B cell (primary cell): ENCODE measurements at regions not wholly inside any gene's neighbourhood (a gene's known extent, or its start where the extent isn't known, plus 50 kb on each side); places are given as distances from the start of the nearest gene placed in this dataset.

ENCODE experiments used
- ATAC-seq: fragments of 200-7000 bp; cut with Tn5 transposase; one replicate; pipeline ENCODE4 v1.10.0; 2021; ENCODE audit warnings: low read depth, mild to moderate bottlenecking, moderate number of reproducible peaks, moderate library complexity
- CTCF ChIA-PET: fragments of 350-600 bp; sonication (Branson Sonifier 250); formaldehyde crosslinking; loops from one replicate; lab custom pipeline; 2021; ENCODE audit warnings: antibody characterized with exemption, inconsistent platforms; lab: Charles Lee
- POLR2A ChIA-PET: fragments of 350-600 bp; sonication (Branson Sonifier 250); formaldehyde crosslinking; loops from one replicate; lab custom pipeline; 2021; ENCODE audit warnings: antibody characterized with exemption; lab: Charles Lee
- DNase-seq: peaks from one replicate; pipeline ENCODE4 v3.0.0; 2013
- H2AFZ ChIP-seq: 2 replicates; pipeline ENCODE4 v1.6.1; 2012; ENCODE audit warnings: mild to moderate bottlenecking, low read depth, low read length; ENCODE audit not compliant: insufficient read depth, poor library complexity, severe bottlenecking
- H3K27ac ChIP-seq, 2 donors: 1 replicate in 1 of 2; 2 replicates in 1 of 2; pipeline ENCODE4 v1.5.1; 2012 to 2013; ENCODE audit warnings: low read length in 2 of 2, mild to moderate bottlenecking in 2 of 2, moderate library complexity in 1 of 2
- H3K27me3 ChIP-seq, 4 experiments: fragments of 200-600 bp in 1 of 4; sonication (generic) in 1 of 4; replicated peaks in 1 of 4; 1 replicate in 2 of 4; 2 replicates in 2 of 4; pipeline versions ENCODE4 v1.6.1 to v1.7.0; 2013 to 2016; ENCODE audit warnings: low read length in 3 of 4, mild to moderate bottlenecking in 2 of 4, mixed read lengths in 1 of 4, moderate library complexity in 1 of 4; ENCODE audit not compliant: insufficient read depth in 4 of 4, control insufficient read depth in 3 of 4; ENCODE audit errors: control extremely low read depth in 1 of 4
- H3K36me3 ChIP-seq, 2 experiments: replicated peaks in 1 of 2; 1 replicate in 1 of 2; 2 replicates in 1 of 2; pipeline versions ENCODE4 v1.6.1 to v1.7.1; 2013; ENCODE audit warnings: low read length in 1 of 2; ENCODE audit not compliant: insufficient read depth in 2 of 2, control insufficient read depth in 1 of 2; ENCODE audit errors: control extremely low read depth in 1 of 2, extremely low read depth in 1 of 2
- H3K4me1 ChIP-seq, 2 donors: fragments of 200-600 bp in 1 of 2; sonication (generic) in 1 of 2; 1 replicate in 1 of 2; 2 replicates in 1 of 2; pipeline versions ENCODE4 v1.5.1 to v1.6.1; 2013 to 2017; ENCODE audit warnings: low read length in 2 of 2; ENCODE audit not compliant: control insufficient read depth in 2 of 2, insufficient read depth in 2 of 2
- H3K4me2 ChIP-seq: replicated peaks from 2 replicates; pipeline ENCODE3; 2012; ENCODE audit warnings: mild to moderate bottlenecking, low read depth, low read length; ENCODE audit not compliant: poor library complexity, severe bottlenecking
- H3K4me3 ChIP-seq, 5 experiments: fragments of 200-600 bp in 1 of 5; sonication (generic) in 1 of 5; 1 replicate in 3 of 5; 2 replicates in 2 of 5; pipeline versions ENCODE4 v1.5.1 to v1.7.0; 2011 to 2016; ENCODE audit warnings: low read length in 4 of 5, mild to moderate bottlenecking in 4 of 5, low read depth in 2 of 5, control low read depth in 1 of 5, moderate library complexity in 1 of 5; ENCODE audit not compliant: insufficient read depth in 1 of 5; ENCODE audit errors: control extremely low read depth in 1 of 5, extremely low read depth in 1 of 5
- H3K79me2 ChIP-seq: fragments of 200-600 bp; sonication (generic); one replicate; pipeline ENCODE4 v1.6.0; 2016; ENCODE audit warnings: low read length; ENCODE audit not compliant: control insufficient read depth, insufficient read depth
- H3K9ac ChIP-seq: fragments of 200-600 bp; sonication (generic); 2 replicates; pipeline ENCODE4 v1.6.1; 2017; ENCODE audit warnings: mild to moderate bottlenecking, low read length, moderate library complexity
- H3K9me3 ChIP-seq, 3 donors: one replicate each; pipeline versions ENCODE4 v1.6.1 to v1.7.1; 2013; ENCODE audit warnings: low read length in 2 of 3; ENCODE audit not compliant: control insufficient read depth in 2 of 3, insufficient read depth in 1 of 3; ENCODE audit errors: control extremely low read depth in 1 of 3
- H4K20me1 ChIP-seq: 2 replicates; pipeline ENCODE4 v1.6.0; 2012; ENCODE audit warnings: mild to moderate bottlenecking, low read length; ENCODE audit not compliant: insufficient read depth, control insufficient read depth, poor library complexity, severe bottlenecking
- H3K27ac Mint-ChIP-seq: one replicate; pipeline ENCODE4 v1.8.0; 2021; ENCODE audit warnings: mixed read lengths
- H3K27me3 Mint-ChIP-seq: one replicate; pipeline ENCODE4 v1.8.0; 2021; ENCODE audit warnings: mixed read lengths
- H3K4me1 Mint-ChIP-seq: one replicate; pipeline ENCODE4 v1.8.0; 2021; ENCODE audit warnings: mixed read lengths
- H3K4me3 Mint-ChIP-seq: one replicate; pipeline ENCODE4 v1.8.0; 2021; ENCODE audit warnings: mixed read lengths
- H3K9me3 Mint-ChIP-seq: one replicate; pipeline ENCODE4 v1.8.0; 2022; ENCODE audit warnings: mixed read lengths; ENCODE audit not compliant: insufficient read depth
- CTCF ChIP-seq: fragments of 200-600 bp; IDR thresholded peaks from one replicate; pipeline ENCODE4 v1.8.0; 2022; ENCODE audit warnings: antibody characterized with exemption, mild to moderate bottlenecking
- EZH2 ChIP-seq: IDR thresholded peaks from 2 replicates; pipeline ENCODE4 v1.6.1; 2012; ENCODE audit warnings: borderline replicate concordance, low read depth, mild to moderate bottlenecking, moderate library complexity, low read length; ENCODE audit not compliant: insufficient read depth, poor library complexity, severe bottlenecking
- whole genome bisulfite sequencing: methylation state at CpG from one replicate; pipeline ENCODE4 v1.1.5; 2013; ENCODE audit warnings: missing lambda C conversion rate; ENCODE audit not compliant: insufficient coverage; 5-methylcytosine and 5-hydroxymethylcytosine counted together
- intact Hi-C: fragments of 100-400 bp; cut with micrococcal nuclease; formaldehyde crosslinking; loops from one replicate; pipeline ENCODE4 v1.10.0; 2022

- H3K9ac ChIP-seq = no peak overlapping the region
- H3K27me3 Mint-ChIP-seq = peaks cover 7% of the 10 kb centered on the region
- no peak overlapping the region for H3K27ac ChIP-seq
- H2AFZ ChIP-seq = no peak overlapping the region
- no peak for DNase-seq
- ChIA-PET CTCF (no interaction called here), POLR2A (no interaction called here)
- H3K79me2 ChIP-seq = no peaks in the 10 kb centered on the region
- H3K9me3 Mint-ChIP-seq = no peaks in the 10 kb centered on the region
- no peaks in the 10 kb centered on the region for H3K27me3 ChIP-seq
- H3K4me1 Mint-ChIP-seq = no peaks in the 10 kb centered on the region
- no peak for TF ChIP-seq CTCF
- no peak for TF ChIP-seq EZH2
- no peak overlapping the region for H3K4me3 Mint-ChIP-seq
- no peak overlapping the region for H3K27ac Mint-ChIP-seq
- intact Hi-C loops = no loop called here
- H3K36me3 ChIP-seq = no peaks in the 10 kb centered on the region
- WGBS = 67% methylated on average over 2 of the region's 7 CpGs
- H3K4me2 ChIP-seq = no peak overlapping the region
- no peaks in the 10 kb centered on the region for H3K4me1 ChIP-seq
- no peaks in the 10 kb centered on the region for H4K20me1 ChIP-seq
- ATAC-seq = no peak
- H3K9me3 ChIP-seq = no peaks in the 10 kb centered on the region
- no peak overlapping the region for H3K4me3 ChIP-seq
These were observed 186.5 kb downstream of the SCP2D1 start for GRCh38 chr20:19000078-19000477.

- Histone ChIP-seq H3K4me2 (no peak overlapping the region), H3K9me3 (no peaks in the 10 kb centered on the region), H3K79me2 (no peaks in the 10 kb centered on the region), H3K27ac (no peak overlapping the region), H3K27me3 (no peaks in the 10 kb centered on the region), H3K4me1 (no peaks in the 10 kb centered on the region), H4K20me1 (no peaks in the 10 kb centered on the region), H3K9ac (no peak overlapping the region), H3K36me3 (no peaks in the 10 kb centered on the region), H3K4me3 (no peak overlapping the region), H2AFZ (no peak overlapping the region)
- intact Hi-C loops = no loop called here
- no peak for TF ChIP-seq CTCF
- no peak for TF ChIP-seq EZH2
- CTCF ChIA-PET = no interaction called here
- ATAC-seq = no peak
- no peaks in the 10 kb centered on the region for H3K4me1 Mint-ChIP-seq
- H3K27ac Mint-ChIP-seq = no peak overlapping the region
- H3K9me3 Mint-ChIP-seq = no peaks in the 10 kb centered on the region
- 89% methylated on average over 1 of the region's 1 CpG for WGBS
- no peak for DNase-seq
- H3K4me3 Mint-ChIP-seq = no peak overlapping the region
- POLR2A ChIA-PET = no interaction called here
- H3K27me3 Mint-ChIP-seq = peaks cover 7% of the 10 kb centered on the region
These were observed 187.6 kb downstream of the SCP2D1 start for GRCh38 chr20:19001177-19001576.
